HG02885 (cell line): ENCODE measurements at regions not wholly inside any gene's neighbourhood (a gene's known extent, or its start where the extent isn't known, plus 50 kb on each side); places are given as distances from the start of the nearest gene placed in this dataset.
"Not testable (repeated sequence)": the region's sequence is repeated elsewhere in the genome, so short reads cannot be mapped to it uniquely, and the experiment has no call there.

Source experiments
- ATAC-seq: cut with Tn5 transposase; IDR thresholded peaks from one replicate; pipeline ENCODE4 v1.9.1; 2021; ENCODE audit warnings: mild to moderate bottlenecking; ENCODE audit not compliant: unreplicated experiment, poor library complexity

DNA sequence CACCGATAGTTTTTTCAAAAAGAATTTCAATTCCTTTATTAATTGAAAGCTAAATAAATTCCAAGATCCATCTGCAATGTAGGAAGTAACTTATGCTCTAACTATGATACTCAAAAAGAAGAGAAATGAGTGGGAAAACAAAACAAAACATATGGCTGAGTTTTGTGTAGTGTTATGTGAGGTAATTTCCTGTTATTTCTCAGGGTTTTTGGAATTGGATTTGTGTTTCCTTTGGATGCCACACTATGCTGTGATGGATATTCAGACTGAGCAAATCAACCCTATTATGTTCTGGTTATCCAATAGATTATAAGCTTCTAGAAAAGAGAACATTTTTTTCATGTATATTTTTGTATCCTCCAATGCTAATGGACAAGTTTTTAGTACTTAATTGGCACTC, 73.4 kb upstream of the RAPGEF2 start:
- ATAC-seq, result no peak

DNA sequence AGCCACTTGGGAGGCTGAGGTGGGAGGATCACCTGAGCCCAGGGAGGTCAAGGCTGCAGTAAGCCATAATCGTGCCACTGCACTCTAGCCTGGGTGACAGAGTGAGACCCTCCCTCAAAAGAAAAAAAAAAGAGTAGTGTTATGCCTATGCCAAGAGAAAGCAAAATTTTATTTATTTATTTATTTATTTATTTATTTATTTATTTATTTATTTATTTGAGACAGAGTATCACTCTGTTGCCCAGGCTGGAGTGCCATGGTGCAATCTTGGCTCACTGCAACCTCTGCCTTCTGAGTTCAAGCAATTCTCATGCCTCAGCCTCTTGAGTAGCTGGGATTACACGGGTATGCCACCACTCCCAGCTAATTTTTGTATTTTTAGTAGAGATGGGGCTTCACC, 72.6 kb upstream of the RAPGEF2 start:
- not testable (repeated sequence) for ATAC-seq

DNA sequence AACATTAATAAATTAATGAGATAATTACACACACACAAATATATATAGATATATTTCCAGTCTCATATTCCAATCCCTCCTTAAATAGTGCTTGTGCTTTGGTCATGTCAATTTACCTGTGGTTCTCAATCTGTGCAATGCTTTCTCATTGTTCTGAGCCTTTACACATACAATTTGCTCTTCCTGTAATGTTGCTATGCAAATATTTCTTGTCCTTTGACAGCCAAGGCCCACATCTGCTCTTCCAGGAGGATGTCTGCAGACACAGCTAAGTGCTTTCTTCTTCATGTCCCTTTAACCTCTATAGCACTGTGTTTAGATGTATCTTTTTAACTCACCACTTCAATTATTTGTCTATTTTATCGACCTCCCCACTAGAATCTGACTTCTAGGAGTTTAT, 67.3 kb upstream of the RAPGEF2 start:
- peak; percentile 71 for ATAC-seq

DNA sequence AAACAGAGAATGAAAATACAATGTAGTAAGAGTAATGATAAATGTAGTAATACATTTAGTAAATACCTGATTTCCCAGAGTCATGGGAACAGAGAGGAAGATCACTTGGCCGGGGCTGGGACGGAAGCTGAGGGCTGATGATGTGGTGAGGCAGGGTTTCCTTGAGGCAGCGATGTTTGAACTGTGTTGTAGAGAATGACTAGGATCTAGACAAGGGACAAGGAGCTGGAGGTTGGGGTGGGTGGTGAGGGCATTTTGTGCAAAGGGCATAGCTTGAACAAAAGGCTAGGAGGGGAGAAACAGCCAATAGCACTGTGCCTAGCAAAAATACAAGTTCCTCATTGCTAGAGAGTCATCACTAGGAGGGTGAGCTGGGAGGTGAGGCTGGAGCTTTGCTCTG, 64.3 kb upstream of the RAPGEF2 start:
- ATAC-seq, result no peak

DNA sequence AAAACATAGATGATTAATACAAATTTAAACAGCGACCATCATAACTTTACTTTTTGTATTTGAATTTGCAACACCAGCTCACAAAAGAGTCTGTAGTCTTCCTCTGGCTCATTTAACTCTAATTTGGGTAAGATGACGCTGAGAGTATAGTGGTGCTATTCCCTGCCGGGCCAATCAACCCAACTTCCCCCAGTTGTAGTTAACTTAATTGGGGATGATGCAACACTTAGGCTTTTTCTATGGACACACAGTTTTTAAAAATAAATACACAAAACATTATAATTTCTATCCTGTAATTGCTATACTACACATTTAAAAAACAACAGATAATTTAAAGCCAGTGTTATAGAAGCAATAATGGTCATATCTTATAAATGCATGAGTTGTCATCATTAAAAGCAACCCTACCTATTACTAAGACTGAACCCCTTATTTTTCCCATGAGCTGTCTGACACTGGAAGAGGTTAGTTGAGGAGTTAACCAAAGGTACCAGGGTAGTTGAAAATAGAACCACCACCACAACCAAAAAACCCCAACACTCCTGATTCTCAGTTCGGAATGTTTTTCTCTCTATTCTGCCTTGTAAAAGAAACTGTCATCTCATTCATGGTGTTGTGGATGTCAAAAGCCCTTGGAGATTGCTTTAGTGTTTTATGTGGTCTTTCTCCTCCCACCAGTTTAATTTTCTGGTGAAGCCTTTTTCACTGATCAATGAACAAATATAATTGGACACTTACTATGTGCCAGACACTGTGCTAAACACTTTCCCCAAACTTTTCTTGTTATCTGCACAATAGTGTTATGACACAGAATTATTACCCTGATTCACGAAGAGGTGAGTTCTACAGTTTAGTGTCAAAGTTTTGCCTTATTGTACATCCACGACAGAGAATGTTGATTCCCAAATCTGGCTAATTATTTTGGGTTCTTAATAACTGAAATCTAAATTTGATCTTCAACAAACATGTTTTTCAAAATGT, 61.5 kb upstream of the RAPGEF2 start:
- no peak for ATAC-seq

DNA sequence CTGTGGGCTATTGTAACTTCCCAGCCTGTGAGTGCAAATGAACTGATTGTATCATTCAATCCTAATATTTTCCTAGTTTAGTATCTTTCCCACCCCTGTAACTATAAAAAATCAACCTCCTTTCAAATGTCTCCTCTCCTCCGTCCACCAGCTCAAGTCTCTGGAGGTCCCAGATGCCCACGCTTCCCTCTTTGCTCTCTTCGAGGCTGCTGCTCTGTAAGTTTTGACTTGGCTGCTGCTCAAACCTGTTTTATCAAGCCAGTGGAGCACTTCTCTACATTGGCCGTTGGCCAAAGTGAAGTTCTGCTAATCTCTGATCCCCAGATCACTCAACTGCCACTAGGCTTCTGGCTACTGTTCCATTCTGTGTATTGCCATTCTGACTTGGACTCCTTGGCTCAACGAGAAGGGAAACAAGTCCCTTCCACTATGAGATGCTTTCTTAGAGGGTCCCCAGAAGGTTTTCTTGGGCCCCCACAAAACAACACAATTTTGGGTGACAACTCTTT, 60.7 kb upstream of the RAPGEF2 start:
- no peak for ATAC-seq

DNA sequence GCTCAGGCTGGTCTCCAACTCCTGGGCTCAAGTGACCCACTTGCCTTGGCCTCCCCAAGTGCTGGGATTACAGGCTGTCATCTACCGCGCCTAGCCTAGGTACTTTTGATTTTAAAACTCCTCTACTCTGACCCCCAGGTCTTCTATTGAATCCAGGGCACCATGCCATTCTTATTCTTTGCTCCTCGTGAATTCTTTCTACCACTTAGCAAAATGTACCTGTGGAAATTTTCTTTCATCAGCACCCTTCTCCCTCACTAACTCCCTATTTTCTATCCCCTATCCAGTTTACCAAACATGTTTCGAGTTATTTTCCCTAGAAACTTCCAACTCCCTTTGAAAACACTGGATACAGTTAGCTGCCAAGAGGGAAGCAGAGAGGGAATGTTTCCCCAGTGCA, 60.0 kb upstream of the RAPGEF2 start:
- ATAC-seq, result no peak

DNA sequence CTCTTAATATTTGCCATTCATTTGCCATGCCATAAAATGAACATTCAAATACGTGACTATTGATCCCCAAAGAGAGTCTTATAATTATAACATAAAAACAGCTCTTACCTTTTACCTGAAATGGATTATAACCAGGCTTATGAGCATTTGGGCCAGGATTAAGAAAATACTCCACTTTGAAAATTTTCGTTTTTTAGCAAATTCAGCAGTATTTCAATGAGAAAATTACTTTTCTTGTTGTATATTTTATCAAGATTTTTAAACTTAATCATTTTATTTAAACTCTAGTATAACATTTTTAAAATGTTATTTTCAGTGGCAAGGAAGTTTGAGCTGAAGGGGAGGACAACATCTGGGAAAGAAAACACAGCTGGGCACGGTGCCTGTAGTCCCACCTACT, 59.0 kb upstream of the RAPGEF2 start:
- no peak for ATAC-seq

DNA sequence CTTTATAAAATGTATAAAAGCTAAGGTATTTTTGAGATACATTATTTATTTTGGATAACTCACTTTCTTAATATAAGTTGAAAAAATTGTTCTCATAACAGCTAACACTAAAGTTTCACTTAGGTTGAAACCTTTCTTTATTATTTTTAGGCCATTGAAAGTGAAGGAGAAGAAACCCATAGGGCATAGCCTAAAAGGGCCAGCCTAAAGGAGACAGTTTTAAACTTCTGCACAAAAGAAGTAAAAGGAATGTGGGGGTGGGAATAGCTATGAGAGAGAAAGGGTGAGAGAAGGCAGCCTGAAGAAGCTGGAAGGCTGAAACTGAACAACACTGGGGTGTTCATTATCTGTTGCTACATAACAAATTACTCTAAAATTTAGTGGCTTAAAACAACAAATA, 57.6 kb upstream of the RAPGEF2 start:
- ATAC-seq, result no peak

DNA sequence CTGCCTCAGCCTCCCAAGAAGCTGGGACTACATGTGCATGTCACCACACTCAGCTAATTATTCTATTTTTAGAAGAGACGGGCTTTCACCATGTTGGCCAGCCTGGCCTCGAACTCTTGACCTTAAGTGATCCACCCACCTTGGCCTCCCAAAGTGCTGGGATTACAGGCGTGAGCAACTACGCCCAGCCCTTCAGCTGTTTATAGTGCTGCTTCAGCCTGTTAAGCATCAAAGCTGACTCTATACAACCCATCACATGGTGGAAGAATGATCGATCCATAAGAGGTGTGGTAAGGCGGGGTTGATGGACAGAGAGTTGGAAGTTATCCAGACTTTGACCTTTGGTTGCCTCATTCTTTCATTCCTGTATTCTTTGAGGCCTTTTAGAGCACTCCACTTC, 56.2 kb upstream of the RAPGEF2 start:
- no peak for ATAC-seq

DNA sequence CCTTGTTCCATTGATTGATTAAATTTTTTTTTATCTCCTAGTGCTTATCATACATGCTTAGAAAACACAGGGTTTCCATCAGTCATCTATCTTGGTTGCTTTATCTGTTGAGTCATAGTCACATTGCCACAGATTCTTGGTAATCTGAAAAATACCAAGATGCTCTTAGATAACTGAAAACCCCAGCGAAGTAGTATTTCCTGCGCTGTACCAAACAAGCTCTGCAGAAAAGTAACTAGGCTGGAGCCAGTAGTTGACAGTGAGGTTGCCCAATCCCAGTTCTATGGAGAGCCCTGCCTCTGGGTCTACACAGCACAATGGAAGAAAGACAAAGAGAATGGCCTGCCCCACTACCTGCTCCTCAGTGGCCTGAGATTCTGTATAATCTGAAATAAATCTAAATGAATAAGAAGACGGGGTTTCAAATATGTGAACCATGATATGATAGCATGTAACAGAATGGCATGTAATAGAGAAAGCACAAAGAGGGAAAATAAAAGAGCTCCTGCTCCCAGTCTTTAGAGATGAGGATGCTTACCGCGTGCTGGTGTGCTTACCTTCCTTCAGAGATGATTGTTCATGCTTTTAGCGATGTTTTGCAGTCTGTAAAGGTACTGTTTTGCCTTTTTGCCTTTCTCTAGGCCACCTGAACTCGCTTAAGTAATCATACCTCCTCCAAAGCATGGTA, 55.3 kb upstream of the RAPGEF2 start:
- no peak for ATAC-seq

DNA sequence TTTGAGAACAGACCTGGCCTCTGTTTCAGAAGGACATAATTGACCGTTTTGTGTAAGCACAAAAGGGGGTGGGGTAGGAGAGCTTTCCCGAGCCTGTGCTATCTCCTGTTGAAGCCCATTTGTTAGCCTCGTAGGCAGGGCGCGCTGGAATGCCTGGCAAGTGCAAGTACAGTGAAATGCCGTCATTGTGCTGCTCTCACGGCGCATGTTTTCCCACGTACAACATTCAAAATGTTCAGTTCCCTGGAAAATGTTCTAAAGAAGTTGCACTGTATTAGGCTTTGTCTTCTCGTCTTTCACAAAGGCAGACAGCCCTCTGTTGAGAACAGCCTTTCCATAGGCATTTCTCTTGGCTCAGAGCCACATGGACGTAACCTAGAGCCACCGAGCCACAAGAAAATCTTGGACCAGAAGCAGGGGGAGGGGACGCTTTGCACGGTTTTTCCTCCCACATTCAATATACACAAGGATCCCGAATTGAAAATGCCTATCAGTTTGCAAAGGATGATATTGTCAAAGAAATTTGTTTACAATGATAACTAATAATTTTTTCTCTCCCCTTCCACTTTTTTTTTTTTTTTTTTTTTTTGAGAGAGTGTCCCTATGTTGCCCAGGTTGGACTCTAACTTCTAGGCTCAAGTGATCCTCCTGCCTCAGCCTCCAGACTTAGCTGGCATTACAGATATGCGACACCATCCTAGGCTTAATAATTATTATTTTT, 54.6 kb upstream of the RAPGEF2 start:
- ATAC-seq, result no peak

DNA sequence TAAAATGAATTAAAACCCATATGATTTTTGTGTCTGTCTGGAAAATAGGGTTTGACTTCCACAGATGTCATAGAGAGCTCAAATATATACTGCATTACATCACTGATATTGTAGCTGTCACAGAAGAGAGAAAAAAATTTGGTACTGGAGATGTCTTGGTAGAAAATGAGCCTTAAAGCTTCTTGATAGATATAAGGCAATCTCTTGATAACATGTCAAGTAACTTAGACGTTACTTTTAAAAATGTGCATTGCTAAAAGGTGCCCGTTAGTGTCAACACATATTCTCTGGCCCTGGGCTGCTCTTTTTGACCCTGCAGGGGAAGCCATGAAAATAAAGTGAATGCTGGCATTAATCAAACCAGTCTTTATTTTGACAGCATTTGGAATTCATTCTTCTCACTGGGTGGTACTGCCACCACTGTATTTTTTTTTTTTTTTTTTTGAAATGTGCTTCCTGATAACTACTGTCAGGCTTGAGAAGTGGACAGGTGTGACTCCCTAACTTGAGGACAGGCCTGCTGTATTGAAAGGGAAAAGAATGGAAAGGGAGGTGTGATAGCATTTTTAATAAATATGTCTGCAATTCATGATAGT, 53.0 kb upstream of the RAPGEF2 start:
- no peak for ATAC-seq

DNA sequence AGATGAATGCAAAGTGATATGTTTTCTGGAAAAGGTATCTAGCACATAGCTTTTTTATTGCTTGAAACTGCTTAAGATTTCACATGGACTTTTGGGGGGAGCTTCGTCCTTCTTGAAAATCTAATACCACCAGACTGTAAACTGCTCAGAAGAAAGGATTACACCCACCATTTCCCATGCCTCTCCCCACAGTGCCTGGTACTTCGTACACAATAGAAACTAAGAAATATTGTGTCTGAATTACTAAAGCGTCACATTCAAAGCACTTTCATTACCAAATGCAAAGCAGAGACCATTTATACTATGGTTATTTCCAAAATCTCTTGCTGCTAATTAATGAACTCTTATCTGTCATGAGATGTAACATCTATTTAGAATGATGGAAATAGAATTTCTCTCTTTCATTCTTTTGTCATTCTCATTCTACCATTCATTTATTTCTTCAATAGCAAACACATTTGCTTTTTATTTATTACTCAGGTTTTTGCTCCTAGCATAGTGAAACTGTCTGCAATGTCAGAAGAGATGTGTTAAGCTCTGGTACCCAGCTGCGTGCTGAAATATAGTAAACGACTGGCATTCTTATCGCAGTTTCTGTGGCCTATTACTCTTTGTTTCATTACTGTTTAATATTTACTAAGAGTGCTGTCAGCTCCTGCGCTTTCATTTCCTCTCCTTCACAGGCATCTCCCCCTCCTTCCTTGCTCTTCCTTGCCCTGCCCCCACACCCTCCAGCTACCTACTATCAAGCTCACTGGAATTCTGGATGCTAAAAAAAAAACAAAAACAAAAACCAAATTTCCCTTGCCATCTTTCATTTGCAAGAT, 51.4 kb upstream of the RAPGEF2 start:
- peak; percentile 85 for ATAC-seq

DNA sequence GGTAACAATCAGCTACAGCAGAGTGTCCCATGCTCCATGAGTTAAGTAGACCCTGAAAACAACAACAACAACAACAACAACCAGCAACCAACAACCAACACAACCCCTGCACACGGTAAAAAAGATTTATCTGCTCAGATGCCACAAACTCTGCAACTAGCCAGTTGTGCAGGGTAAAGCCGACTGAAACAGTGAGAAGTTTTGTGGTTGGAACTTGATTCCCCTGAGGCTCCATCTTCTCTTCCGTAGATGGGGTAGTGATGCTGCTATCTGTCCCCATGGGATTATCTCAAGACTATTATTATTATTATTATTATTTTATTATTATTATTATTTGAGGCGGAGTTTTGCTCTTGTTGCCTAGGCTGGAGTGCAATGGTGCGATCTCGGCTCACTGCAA, 50.6 kb upstream of the RAPGEF2 start:
- peak; percentile 58 for ATAC-seq
